ENCODE measurements at regions not wholly inside any gene's neighbourhood (a gene's known extent, or its start where the extent isn't known, plus 50 kb on each side); places are given as distances from the start of the nearest gene placed in this dataset.

GRCh38 chr16:17835118-17835876 lies 364.5 kb upstream of the XYLT1 start:
- H3K4me3 ChIP-seq, result no peak overlapping the region
- no peaks in the 10 kb centered on the region for H3K27me3 ChIP-seq
- TF ChIP-seq POLR2A (IDR thresholded peaks at IDR 0.05) (no peak), POLR2AphosphoS5 (IDR thresholded peaks at IDR 0.05) (no peak), EP300 (IDR thresholded peaks at IDR 0.05; ENCODE audit: low read depth) (no peak)
- TF ChIP-seq, protein P1, sequence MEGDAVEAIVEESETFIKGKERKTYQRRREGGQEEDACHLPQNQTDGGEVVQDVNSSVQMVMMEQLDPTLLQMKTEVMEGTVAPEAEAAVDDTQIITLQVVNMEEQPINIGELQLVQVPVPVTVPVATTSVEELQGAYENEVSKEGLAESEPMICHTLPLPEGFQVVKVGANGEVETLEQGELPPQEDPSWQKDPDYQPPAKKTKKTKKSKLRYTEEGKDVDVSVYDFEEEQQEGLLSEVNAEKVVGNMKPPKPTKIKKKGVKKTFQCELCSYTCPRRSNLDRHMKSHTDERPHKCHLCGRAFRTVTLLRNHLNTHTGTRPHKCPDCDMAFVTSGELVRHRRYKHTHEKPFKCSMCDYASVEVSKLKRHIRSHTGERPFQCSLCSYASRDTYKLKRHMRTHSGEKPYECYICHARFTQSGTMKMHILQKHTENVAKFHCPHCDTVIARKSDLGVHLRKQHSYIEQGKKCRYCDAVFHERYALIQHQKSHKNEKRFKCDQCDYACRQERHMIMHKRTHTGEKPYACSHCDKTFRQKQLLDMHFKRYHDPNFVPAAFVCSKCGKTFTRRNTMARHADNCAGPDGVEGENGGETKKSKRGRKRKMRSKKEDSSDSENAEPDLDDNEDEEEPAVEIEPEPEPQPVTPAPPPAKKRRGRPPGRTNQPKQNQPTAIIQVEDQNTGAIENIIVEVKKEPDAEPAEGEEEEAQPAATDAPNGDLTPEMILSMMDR (IDR thresholded peaks at IDR 0.05), result no peak
- intact Hi-C loops (cut with DNase I; ENCODE audit: low total_unique reads), result no loop called here
- H3K4me1 ChIP-seq, result no peaks in the 10 kb centered on the region
- H3K36me3 ChIP-seq, result no peaks in the 10 kb centered on the region
- WGBS, 2 donors (ENCODE audit: low coverage in 1 of 2), result 75 to 88% methylated on average over 4 of the region's 4 CpGs
- DNase-seq, result no peak
- no peaks in the 10 kb centered on the region for H3K9me3 ChIP-seq
- in situ Hi-C loops (cut with MboI; ENCODE audit: low pct_ligation_motif_present in 1 of 4, low pct_unique_long_range_greater_than_20kb in 1 of 4, low sequenced_read_pairs in 3 of 4), result no loop called here
- H3K27ac ChIP-seq, result no peak overlapping the region

DNA sequence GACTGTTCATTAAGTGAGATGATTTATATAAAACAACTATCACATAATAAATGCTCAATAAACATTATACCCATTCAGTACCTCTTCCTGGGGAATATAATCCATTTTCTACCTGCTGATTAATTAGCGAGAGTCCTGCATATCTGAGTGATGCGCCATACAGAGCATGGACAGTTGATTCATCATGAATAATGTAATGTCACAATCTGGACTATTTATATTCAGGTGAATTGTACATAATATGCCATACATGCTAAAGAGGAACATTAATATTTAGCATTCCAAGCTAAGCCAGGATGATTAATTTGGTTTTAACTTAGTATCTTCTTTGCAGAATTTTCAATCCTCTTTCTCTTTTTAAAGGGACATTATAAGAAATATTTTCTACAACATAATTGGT lies 362.0 kb upstream of the XYLT1 start:
- in situ Hi-C loops (cut with MboI; ENCODE audit: low pct_ligation_motif_present in 1 of 4, low pct_unique_long_range_greater_than_20kb in 1 of 4, low sequenced_read_pairs in 3 of 4) (no loop called here), intact Hi-C loops (cut with DNase I; ENCODE audit: low total_unique reads) (no loop called here)
- no peak for DNase-seq
- Histone ChIP-seq H3K4me3 (no peak overlapping the region), H3K36me3 (no peaks in the 10 kb centered on the region), H3K27ac (no peak overlapping the region), H3K9me3 (no peaks in the 10 kb centered on the region), H3K4me1 (no peaks in the 10 kb centered on the region), H3K27me3 (no peaks in the 10 kb centered on the region)
- TF ChIP-seq EP300 (IDR thresholded peaks at IDR 0.05; ENCODE audit: low read depth) (no peak), POLR2AphosphoS5 (IDR thresholded peaks at IDR 0.05) (no peak), POLR2A (IDR thresholded peaks at IDR 0.05) (no peak)
- TF ChIP-seq, protein P1 (IDR thresholded peaks at IDR 0.05), result no peak
- WGBS, 2 donors (ENCODE audit: low coverage in 1 of 2), result 94 to 100% methylated on average over 2 of the region's 2 CpGs

- no peak overlapping the region for H3K4me3 ChIP-seq
- no peak for DNase-seq
- no peaks in the 10 kb centered on the region for H3K4me1 ChIP-seq
- H3K27ac ChIP-seq, result no peak overlapping the region
- H3K9me3 ChIP-seq, result no peaks in the 10 kb centered on the region
- in situ Hi-C loops (cut with MboI; ENCODE audit: low pct_ligation_motif_present in 1 of 4, low pct_unique_long_range_greater_than_20kb in 1 of 4, low sequenced_read_pairs in 3 of 4) (no loop called here), intact Hi-C loops (cut with DNase I; ENCODE audit: low total_unique reads) (no loop called here)
- TF ChIP-seq POLR2A (IDR thresholded peaks at IDR 0.05) (no peak), POLR2AphosphoS5 (IDR thresholded peaks at IDR 0.05) (no peak), EP300 (IDR thresholded peaks at IDR 0.05; ENCODE audit: low read depth) (no peak)
- TF ChIP-seq, protein P1 (IDR thresholded peaks at IDR 0.05), result peak in 1 of 5 experiments; percentile 3
- H3K27me3 ChIP-seq, result no peaks in the 10 kb centered on the region
- WGBS, 2 donors (ENCODE audit: low coverage in 1 of 2), result 10 to 69% methylated on average over 3 to 5 of the region's 5 CpGs
- H3K36me3 ChIP-seq, result no peaks in the 10 kb centered on the region
Measured at GRCh38 chr16:17831330-17831729, 360.6 kb upstream of the XYLT1 start.

- Histone ChIP-seq H3K27ac (no peak overlapping the region), H3K9me3 (no peaks in the 10 kb centered on the region), H3K4me1 (no peaks in the 10 kb centered on the region), H3K27me3 (no peaks in the 10 kb centered on the region), H3K4me3 (no peak overlapping the region), H3K36me3 (no peaks in the 10 kb centered on the region)
- TF ChIP-seq, protein P1 (IDR thresholded peaks at IDR 0.05), result no peak
- TF ChIP-seq POLR2AphosphoS5 (IDR thresholded peaks at IDR 0.05), result no peak
- no peak for TF ChIP-seq EP300 (IDR thresholded peaks at IDR 0.05; ENCODE audit: low read depth)
- TF ChIP-seq POLR2A (IDR thresholded peaks at IDR 0.05), result no peak
- DNase-seq, result no peak
- 67 to 82% methylated on average over 2 of the region's 2 CpGs for WGBS, 2 donors (ENCODE audit: low coverage in 1 of 2)
- intact Hi-C loops (cut with DNase I; ENCODE audit: low total_unique reads), result no loop called here
- in situ Hi-C loops (cut with MboI; ENCODE audit: low pct_ligation_motif_present in 1 of 4, low pct_unique_long_range_greater_than_20kb in 1 of 4, low sequenced_read_pairs in 3 of 4), result no loop called here
Measured at GRCh38 chr16:17830651-17831050, 359.9 kb upstream of the XYLT1 start.
